ENCODE measurements at regions not wholly inside any gene's neighbourhood (a gene's known extent, or its start where the extent isn't known, plus 50 kb on each side); places are given as distances from the start of the nearest gene placed in this dataset.

DNA sequence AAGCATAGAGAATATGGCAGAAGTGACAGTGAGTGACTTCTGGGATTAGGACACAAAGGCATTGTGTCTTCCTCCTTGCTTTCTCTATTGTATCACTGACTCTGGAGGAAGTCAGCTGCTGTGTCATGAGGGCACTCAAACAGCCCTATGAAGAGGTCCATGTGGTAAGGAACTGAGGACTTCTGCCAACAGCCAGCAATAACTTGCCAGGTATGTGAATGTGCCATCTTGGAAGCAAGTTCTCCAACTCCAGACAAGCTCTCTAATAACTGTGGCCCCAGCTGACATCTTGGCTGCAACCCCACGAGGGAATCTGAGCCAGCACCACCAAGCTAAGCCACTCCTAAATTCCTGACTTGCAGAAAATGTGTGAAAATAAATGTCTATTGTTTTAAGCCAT, 83.6 kb upstream of the ZBED5 start:
- TF ChIP-seq EZH2 (IDR thresholded peaks at IDR 0.05; ENCODE audit: insufficient read depth, poor library complexity, severe bottlenecking), result no peak
- no peak for TF ChIP-seq EZH2phosphoT487 (IDR thresholded peaks at IDR 0.05; ENCODE audit: insufficient read depth, low read depth)

Measured in GM23248 (cell line).